HL-60 (cell line): ENCODE measurements at regions not wholly inside any gene's neighbourhood (a gene's known extent, or its start where the extent isn't known, plus 50 kb on each side); places are given as distances from the start of the nearest gene placed in this dataset.

ENCODE experiments used
- DNase-seq, 2 experiments: peaks; one replicate each; pipeline ENCODE4 v3.0.0-alpha.2; 2010 to 2020; ENCODE audit warnings: low read depth in 1 of 2, low spot score in 1 of 2
- H3K27ac ChIP-seq: fragments of 250-450 bp; sonication (Bioruptor Pico); replicated peaks from 2 replicates; pipeline ENCODE4 v1.5.1; 2020; ENCODE audit warnings: mild to moderate bottlenecking, moderate library complexity
- H3K27me3 ChIP-seq: fragments of 250-450 bp; sonication (Bioruptor Pico); 2 replicates; pipeline ENCODE4 v1.5.1; 2021; ENCODE audit warnings: mild to moderate bottlenecking, moderate library complexity; ENCODE audit not compliant: insufficient read depth, poor library complexity, severe bottlenecking
- H3K4me3 ChIP-seq: replicated peaks from 2 replicates; pipeline ENCODE4 v1.5.1; 2011; ENCODE audit warnings: mild to moderate bottlenecking, control low read depth, low read length; ENCODE audit not compliant: insufficient read depth
- GABPA ChIP-seq: IDR thresholded peaks from 2 replicates; pipeline ENCODE4 v1.6.1; 2012; ENCODE audit warnings: low read depth
- POLR2AphosphoS5 ChIP-seq: IDR thresholded peaks from 2 replicates; pipeline ENCODE4 v1.6.1; 2012; ENCODE audit warnings: low read depth
- SPI1 ChIP-seq: IDR thresholded peaks from 2 replicates; pipeline ENCODE4 v1.6.1; 2012; ENCODE audit warnings: low read depth, mild to moderate bottlenecking, borderline replicate concordance
- TF ChIP-seq, protein P1 (sequence below): IDR thresholded peaks from one replicate; pipeline ENCODE4 v1.5.1; 2011; ENCODE audit warnings: low read length, control low read depth, inconsistent platforms; ENCODE audit not compliant: insufficient read depth
- TF ChIP-seq, protein P2 (sequence below): IDR thresholded peaks from 2 replicates; pipeline ENCODE4 v1.6.1; 2012; ENCODE audit warnings: low read depth; ENCODE audit not compliant: insufficient replicate concordance

DNA sequence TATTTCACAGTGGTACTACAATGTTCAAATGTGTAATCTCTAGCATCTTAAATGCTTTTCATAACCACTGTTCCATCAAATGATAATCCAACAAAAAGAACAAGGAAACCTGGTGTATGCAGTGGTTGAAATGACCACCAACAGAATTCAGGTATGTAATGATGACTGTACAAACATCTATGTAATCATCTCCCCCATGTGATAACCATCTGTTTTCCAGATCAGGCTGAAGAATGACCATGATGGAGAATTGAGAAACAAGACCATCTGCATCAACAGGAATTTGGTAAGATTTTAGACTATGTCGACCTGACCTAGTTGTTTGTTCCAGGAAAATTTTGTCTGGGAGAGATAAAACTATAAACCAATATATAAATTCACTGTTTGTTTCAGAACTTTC, 81.3 kb upstream of the ASCC3 start:
- TF ChIP-seq GABPA (no peak), SPI1 (no peak), POLR2AphosphoS5 (no peak)
- TF ChIP-seq, protein P1, sequence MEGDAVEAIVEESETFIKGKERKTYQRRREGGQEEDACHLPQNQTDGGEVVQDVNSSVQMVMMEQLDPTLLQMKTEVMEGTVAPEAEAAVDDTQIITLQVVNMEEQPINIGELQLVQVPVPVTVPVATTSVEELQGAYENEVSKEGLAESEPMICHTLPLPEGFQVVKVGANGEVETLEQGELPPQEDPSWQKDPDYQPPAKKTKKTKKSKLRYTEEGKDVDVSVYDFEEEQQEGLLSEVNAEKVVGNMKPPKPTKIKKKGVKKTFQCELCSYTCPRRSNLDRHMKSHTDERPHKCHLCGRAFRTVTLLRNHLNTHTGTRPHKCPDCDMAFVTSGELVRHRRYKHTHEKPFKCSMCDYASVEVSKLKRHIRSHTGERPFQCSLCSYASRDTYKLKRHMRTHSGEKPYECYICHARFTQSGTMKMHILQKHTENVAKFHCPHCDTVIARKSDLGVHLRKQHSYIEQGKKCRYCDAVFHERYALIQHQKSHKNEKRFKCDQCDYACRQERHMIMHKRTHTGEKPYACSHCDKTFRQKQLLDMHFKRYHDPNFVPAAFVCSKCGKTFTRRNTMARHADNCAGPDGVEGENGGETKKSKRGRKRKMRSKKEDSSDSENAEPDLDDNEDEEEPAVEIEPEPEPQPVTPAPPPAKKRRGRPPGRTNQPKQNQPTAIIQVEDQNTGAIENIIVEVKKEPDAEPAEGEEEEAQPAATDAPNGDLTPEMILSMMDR: no peak
- TF ChIP-seq, protein P2, sequence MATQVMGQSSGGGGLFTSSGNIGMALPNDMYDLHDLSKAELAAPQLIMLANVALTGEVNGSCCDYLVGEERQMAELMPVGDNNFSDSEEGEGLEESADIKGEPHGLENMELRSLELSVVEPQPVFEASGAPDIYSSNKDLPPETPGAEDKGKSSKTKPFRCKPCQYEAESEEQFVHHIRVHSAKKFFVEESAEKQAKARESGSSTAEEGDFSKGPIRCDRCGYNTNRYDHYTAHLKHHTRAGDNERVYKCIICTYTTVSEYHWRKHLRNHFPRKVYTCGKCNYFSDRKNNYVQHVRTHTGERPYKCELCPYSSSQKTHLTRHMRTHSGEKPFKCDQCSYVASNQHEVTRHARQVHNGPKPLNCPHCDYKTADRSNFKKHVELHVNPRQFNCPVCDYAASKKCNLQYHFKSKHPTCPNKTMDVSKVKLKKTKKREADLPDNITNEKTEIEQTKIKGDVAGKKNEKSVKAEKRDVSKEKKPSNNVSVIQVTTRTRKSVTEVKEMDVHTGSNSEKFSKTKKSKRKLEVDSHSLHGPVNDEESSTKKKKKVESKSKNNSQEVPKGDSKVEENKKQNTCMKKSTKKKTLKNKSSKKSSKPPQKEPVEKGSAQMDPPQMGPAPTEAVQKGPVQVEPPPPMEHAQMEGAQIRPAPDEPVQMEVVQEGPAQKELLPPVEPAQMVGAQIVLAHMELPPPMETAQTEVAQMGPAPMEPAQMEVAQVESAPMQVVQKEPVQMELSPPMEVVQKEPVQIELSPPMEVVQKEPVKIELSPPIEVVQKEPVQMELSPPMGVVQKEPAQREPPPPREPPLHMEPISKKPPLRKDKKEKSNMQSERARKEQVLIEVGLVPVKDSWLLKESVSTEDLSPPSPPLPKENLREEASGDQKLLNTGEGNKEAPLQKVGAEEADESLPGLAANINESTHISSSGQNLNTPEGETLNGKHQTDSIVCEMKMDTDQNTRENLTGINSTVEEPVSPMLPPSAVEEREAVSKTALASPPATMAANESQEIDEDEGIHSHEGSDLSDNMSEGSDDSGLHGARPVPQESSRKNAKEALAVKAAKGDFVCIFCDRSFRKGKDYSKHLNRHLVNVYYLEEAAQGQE: no peak
- H3K27me3 ChIP-seq: no peaks in the 10 kb centered on the region
- no peak overlapping the region for H3K4me3 ChIP-seq
- DNase-seq: no peak
- H3K27ac ChIP-seq: no peak overlapping the region

DNA sequence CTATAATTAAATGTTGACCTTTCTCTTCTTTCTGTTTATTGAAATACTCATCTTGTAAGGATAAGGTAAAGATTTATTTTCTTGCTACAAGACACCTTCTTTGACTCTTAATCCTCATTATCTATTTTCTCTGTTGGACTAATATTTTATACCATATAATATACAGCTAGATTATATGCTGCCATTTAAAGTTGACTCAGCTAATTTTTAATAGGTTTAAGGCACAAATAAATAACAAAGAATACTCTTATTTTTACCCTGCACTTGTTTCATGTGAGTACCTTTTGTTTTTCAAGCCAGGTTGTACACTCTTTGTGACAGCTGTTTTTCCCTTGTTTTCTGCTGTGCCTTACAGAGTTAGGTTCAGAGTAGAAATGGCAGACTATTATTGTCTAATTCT, 83.9 kb upstream of the ASCC3 start:
- TF ChIP-seq SPI1: no peak
- TF ChIP-seq, protein P1: no peak
- Histone ChIP-seq H3K4me3 (no peak overlapping the region), H3K27ac (no peak overlapping the region), H3K27me3 (no peaks in the 10 kb centered on the region)
- DNase-seq: no peak

DNA sequence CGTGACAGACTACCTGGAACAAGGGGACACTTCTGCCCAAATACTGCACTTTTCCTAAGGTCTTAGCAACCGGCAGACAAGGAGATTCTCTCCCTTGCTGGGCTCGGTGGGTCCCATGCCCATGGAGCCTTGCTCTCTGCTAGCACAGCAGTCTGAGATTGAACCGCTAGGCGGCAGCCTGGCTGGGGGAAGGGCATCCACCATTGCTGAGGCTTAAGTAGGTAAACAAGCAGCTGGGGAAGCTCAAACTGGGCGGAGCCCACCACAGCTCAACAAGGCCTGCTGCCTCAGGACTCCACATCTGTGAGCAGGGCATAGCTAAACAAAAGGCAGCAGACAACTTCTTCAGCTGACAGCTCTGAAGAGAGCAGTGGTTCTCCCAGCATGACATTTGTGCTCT, 87.8 kb upstream of the ASCC3 start:
- Histone ChIP-seq H3K27me3 (no peaks in the 10 kb centered on the region), H3K27ac (no peak overlapping the region), H3K4me3 (no peak overlapping the region)
- TF ChIP-seq POLR2AphosphoS5: no peak
- no peak for TF ChIP-seq SPI1
- TF ChIP-seq, protein P2: no peak
- TF ChIP-seq, protein P1: no peak
- no peak for TF ChIP-seq GABPA
- DNase-seq: no peak

DNA sequence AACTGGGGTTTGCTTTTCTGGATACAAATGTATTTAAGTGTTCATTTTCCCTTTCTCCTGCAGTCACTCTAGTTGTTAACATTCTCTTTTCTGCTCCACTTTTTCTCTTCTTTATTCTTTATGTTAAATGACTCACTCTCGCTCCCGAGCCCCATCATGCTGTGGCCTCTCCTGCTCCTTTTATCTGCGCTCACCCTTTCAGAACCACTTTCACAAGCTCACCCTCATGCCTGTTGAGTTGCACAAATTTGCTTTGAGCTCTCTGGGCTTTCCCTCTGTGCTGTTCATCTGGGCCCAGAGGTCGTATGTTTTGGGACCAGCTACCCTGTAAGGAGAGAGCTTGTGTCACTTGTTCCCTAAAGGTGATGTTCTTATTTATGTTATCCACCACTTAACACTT, 98.1 kb upstream of the ASCC3 start:
- Histone ChIP-seq H3K27ac (no peak overlapping the region), H3K4me3 (no peak overlapping the region), H3K27me3 (no peaks in the 10 kb centered on the region)
- DNase-seq: no peak
- TF ChIP-seq GABPA: no peak
- TF ChIP-seq POLR2AphosphoS5: no peak
- TF ChIP-seq, protein P1: no peak
- no peak for TF ChIP-seq SPI1
